HepG2 (cell line): ENCODE measurements at regions not wholly inside any gene's neighbourhood (a gene's known extent, or its start where the extent isn't known, plus 50 kb on each side); places are given as distances from the start of the nearest gene placed in this dataset.

ENCODE experiments used
- ATAC-seq: fragments of 200-7000 bp; cut with Tn5 transposase; 3 replicates; pipeline ENCODE4 v1.9.1; 2020; ENCODE audit warnings: mild to moderate bottlenecking, moderate library complexity
- BruUV-seq: library from RNA; stranded (reverse); fragments of 400-500 nt; replicated peaks from 2 replicates; lab custom pipeline; 2021; lab: Mats Ljungman, UMichigan
- CTCF ChIA-PET: fragments of 300-600 bp; formaldehyde crosslinking; extraction: SDS; loops from one replicate; lab custom pipeline; 2021; ENCODE audit warnings: low total read pairs, inconsistent platforms, low intra/inter-chr PET ratio; lab: Yijun Ruan, JAX
- POLR2A ChIA-PET: fragments of 350-600 bp; sonication (Branson Sonifier 250); formaldehyde crosslinking; loops from one replicate; lab custom pipeline; 2020; ENCODE audit warnings: antibody characterized with exemption, inconsistent platforms; lab: Yijun Ruan, JAX
- DNase-seq: peaks from one replicate; pipeline ENCODE4 v3.0.0-alpha.2; 2015; ENCODE audit warnings: low spot score
- FAIRE-seq: peaks from 3 replicates; lab custom pipeline; 2011; peaks lifted over from hg19 to GRCh38; lab: Jason Lieb, UNC
- H2AFZ ChIP-seq: one replicate; pipeline ENCODE4 v1.6.1; 2011; ENCODE audit warnings: low read length, inconsistent platforms
- H3K27ac ChIP-seq: fragments of 300-600 bp; 3 replicates; pipeline ENCODE4 v1.8.0; 2011; ENCODE audit warnings: mixed run types, mild to moderate bottlenecking, mixed read lengths, low read length, inconsistent platforms; ENCODE audit not compliant: insufficient read depth; ENCODE audit errors: extremely low read length
- H3K27me3 ChIP-seq, 2 experiments: fragments of 200-600 bp in 1 of 2; 2 replicates in 1 of 2; 3 replicates in 1 of 2; pipeline versions ENCODE4 v1.6.0 to v1.8.0; 2011; ENCODE audit warnings: low read length in 2 of 2, mild to moderate bottlenecking in 2 of 2, moderate library complexity in 2 of 2, inconsistent platforms in 1 of 2; ENCODE audit not compliant: insufficient read depth in 2 of 2, control insufficient read depth in 1 of 2
- H3K36me3 ChIP-seq, 2 experiments: fragments of 200-600 bp in 1 of 2; replicated peaks in 1 of 2; 2 replicates in 1 of 2; 3 replicates in 1 of 2; pipeline versions ENCODE4 v1.5.1 to v1.8.0; 2011; ENCODE audit warnings: low read length in 2 of 2, inconsistent platforms in 1 of 2; ENCODE audit not compliant: insufficient read depth in 2 of 2, control insufficient read depth in 1 of 2
- H3K4me1 ChIP-seq: 2 replicates; pipeline ENCODE4 v1.5.1; 2012; ENCODE audit warnings: low read length, inconsistent platforms; ENCODE audit not compliant: insufficient read depth
- H3K4me2 ChIP-seq: 2 replicates; pipeline ENCODE4 v1.6.0; 2011; ENCODE audit warnings: low read depth, low read length, inconsistent platforms
- H3K4me3 ChIP-seq, 3 experiments: fragments of 200-600 bp in 1 of 3; sonication (generic), shearing (Covaris generic) in 1 of 3; replicated peaks in 1 of 3; 2 replicates each; pipeline ENCODE4 v1.5.1; 2011 to 2016; ENCODE audit warnings: low read length in 3 of 3, inconsistent platforms in 2 of 3, low read depth in 2 of 3, mild to moderate bottlenecking in 2 of 3, control low read depth in 1 of 3, mixed read lengths in 1 of 3; ENCODE audit not compliant: insufficient read depth in 1 of 3
- H3K79me2 ChIP-seq: one replicate; pipeline ENCODE4 v1.6.1; 2011; ENCODE audit warnings: low read length, inconsistent platforms; ENCODE audit not compliant: insufficient read depth
- H3K9ac ChIP-seq: 2 replicates; pipeline ENCODE4 v1.6.0; 2011; ENCODE audit warnings: mild to moderate bottlenecking, low read depth, low read length, inconsistent platforms; ENCODE audit not compliant: insufficient read depth
- H3K9me3 ChIP-seq: 2 replicates; pipeline ENCODE4 v1.5.1; 2012; ENCODE audit warnings: mild to moderate bottlenecking, low read length
- H4K20me1 ChIP-seq: 2 replicates; pipeline ENCODE4 v1.6.0; 2011; ENCODE audit warnings: inconsistent platforms, mild to moderate bottlenecking, low read length, moderate library complexity; ENCODE audit not compliant: insufficient read depth
- HMGXB4 ChIP-seq, 2 experiments: sonication (generic) in 1 of 2; formaldehyde crosslinking in 1 of 2; IDR thresholded peaks; 2 replicates each; pipeline versions ENCODE4 v1.4.0 to v1.6.1; 2018 to 2020; ENCODE audit warnings: missing genetic modification reagents in 2 of 2, borderline replicate concordance in 1 of 2, low read depth in 1 of 2, mild to moderate bottlenecking in 1 of 2, missing biosample characterization in 1 of 2
- KAT8 ChIP-seq: IDR thresholded peaks from 2 replicates; pipeline ENCODE4 v1.6.1; 2016; ENCODE audit warnings: missing genetic modification reagents, missing compliant biosample characterization
- ZFP90 ChIP-seq: sonication (generic); formaldehyde crosslinking; IDR thresholded peaks from 2 replicates; pipeline ENCODE4 v1.8.0; 2022; ENCODE audit warnings: missing genetic modification reagents, mild to moderate bottlenecking, inconsistent platforms, borderline replicate concordance
- ZNF891 ChIP-seq: sonication (generic); formaldehyde crosslinking; IDR thresholded peaks from 2 replicates; pipeline ENCODE4 v1.5.0; 2020; ENCODE audit warnings: mild to moderate bottlenecking, missing genetic modification reagents
- WGBS: methylation state at CpG from one replicate; pipeline ENCODE4 v1.1.6; 2017; ENCODE audit warnings: low lambda C conversion rate; 5-methylcytosine and 5-hydroxymethylcytosine counted together
- in situ Hi-C: cut with HindIII; loops from 2 replicates; pipeline ENCODE4 v1.10.0; 2017; ENCODE audit warnings: low pct_unique_long_range_greater_than_20kb; ENCODE audit not compliant: extremely low pct_ligation_motif_present
- intact Hi-C: fragments of 100-400 bp; cut with micrococcal nuclease; formaldehyde crosslinking; loops from one replicate; pipeline ENCODE4 v1.10.0; 2022; ENCODE audit not compliant: unreplicated experiment
- TF ChIP-seq, protein P1 (sequence below), 2 experiments: sonication (generic) in 1 of 2; formaldehyde crosslinking in 1 of 2; IDR thresholded peaks; 2 replicates each; pipeline versions ENCODE4 v1.4.0 to v1.6.1; 2016 to 2020; ENCODE audit warnings: borderline replicate concordance in 1 of 2, low read depth in 1 of 2, mild to moderate bottlenecking in 1 of 2, missing genetic modification reagents in 1 of 2

DNA sequence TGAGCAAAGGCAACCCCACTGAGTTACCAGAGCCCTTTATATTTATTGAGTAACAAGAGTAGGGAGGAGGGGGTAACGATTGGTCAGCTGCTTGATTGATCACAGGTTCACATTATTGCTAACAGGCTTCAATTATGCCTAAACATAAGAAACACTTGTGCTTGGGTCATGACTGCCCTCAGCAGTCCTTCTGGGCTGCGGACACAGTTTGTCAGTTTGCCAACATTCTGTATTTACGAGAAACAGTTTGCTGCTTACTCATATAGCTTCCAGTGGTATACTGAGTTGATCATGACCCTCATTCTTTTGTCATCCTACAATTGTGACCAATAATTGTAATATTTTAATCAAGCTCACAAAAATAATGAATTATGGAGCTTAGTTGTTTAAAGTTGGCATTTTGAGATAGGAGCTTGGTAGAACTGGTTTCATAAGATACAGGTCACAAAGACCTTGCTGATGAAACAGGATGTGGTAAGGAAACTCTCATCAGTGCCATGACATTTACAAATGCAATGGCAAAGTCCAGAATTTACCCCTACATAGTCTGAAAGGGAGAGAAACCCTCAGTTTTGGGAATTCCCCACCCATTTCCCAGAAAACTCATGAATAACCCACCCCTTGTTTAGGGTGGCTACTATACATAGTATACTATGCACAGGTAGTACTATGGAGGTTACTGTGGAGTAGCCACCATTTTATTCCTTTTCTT is 1421.0 kb upstream of the FLRT2 start:
- DNase-seq (no peak), FAIRE-seq (no peak), ATAC-seq (no peak)
- H3K79me2 ChIP-seq, result no peaks in the 10 kb centered on the region
- peaks cover 77% of the 10 kb centered on the region for H3K9me3 ChIP-seq
- no peaks in the 10 kb centered on the region for H3K36me3 ChIP-seq
- TF ChIP-seq, protein P1, sequence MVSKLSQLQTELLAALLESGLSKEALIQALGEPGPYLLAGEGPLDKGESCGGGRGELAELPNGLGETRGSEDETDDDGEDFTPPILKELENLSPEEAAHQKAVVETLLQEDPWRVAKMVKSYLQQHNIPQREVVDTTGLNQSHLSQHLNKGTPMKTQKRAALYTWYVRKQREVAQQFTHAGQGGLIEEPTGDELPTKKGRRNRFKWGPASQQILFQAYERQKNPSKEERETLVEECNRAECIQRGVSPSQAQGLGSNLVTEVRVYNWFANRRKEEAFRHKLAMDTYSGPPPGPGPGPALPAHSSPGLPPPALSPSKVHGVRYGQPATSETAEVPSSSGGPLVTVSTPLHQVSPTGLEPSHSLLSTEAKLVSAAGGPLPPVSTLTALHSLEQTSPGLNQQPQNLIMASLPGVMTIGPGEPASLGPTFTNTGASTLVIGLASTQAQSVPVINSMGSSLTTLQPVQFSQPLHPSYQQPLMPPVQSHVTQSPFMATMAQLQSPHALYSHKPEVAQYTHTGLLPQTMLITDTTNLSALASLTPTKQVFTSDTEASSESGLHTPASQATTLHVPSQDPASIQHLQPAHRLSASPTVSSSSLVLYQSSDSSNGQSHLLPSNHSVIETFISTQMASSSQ (IDR thresholded peaks at IDR 0.05; ENCODE audit: low read depth), result no peak
- TF ChIP-seq, protein P1 (CRISPR knock-in tag; IDR thresholded peaks at IDR 0.05; ENCODE audit: borderline replicate concordance), result no peak
- no peak for TF ChIP-seq ZFP90
- H3K4me3 ChIP-seq, result no peak overlapping the region
- no peaks in the 10 kb centered on the region for H3K27me3 ChIP-seq
- 22% methylated on average over 3 of the region's 3 CpGs for WGBS
- H3K27ac ChIP-seq, result no peak overlapping the region
- no peaks in the 10 kb centered on the region for H3K4me1 ChIP-seq
- no peak overlapping the region for H2AFZ ChIP-seq
- in situ Hi-C loops, result no loop called here
- H3K4me2 ChIP-seq, result no peak overlapping the region
- CTCF ChIA-PET, result no interaction called here
- intact Hi-C loops, result no loop called here
- BruUV-seq, result no TSS peak
- H3K9ac ChIP-seq, result no peak overlapping the region
- H4K20me1 ChIP-seq, result no peaks in the 10 kb centered on the region
- POLR2A ChIA-PET, result no interaction called here

GRCh38 chr14:84112589-84112988 is 1417.4 kb upstream of the FLRT2 start:
- intact Hi-C loops, result no loop called here
- ATAC-seq (no peak), DNase-seq (no peak)
- H4K20me1 ChIP-seq, result no peaks in the 10 kb centered on the region
- TF ChIP-seq KAT8, result no peak
- TF ChIP-seq ZNF891 (CRISPR knock-in tag), result no peak
- TF ChIP-seq HMGXB4 (CRISPR knock-in tag; IDR thresholded peaks at IDR 0.05; ENCODE audit: borderline replicate concordance in 1 of 2, low read depth in 1 of 2), result no peak
- TF ChIP-seq, all 625 proteins: peak for 0
- H3K4me2 ChIP-seq, result no peak overlapping the region
- H3K9ac ChIP-seq, result no peak overlapping the region
- H3K27me3 ChIP-seq, result no peaks in the 10 kb centered on the region
- BruUV-seq, result no TSS peak
- no peaks in the 10 kb centered on the region for H3K36me3 ChIP-seq
- FAIRE-seq, result no peak
- no peak overlapping the region for H3K27ac ChIP-seq
- POLR2A ChIA-PET, result no interaction called here
- WGBS, result 2% methylated on average over 4 of the region's 4 CpGs
- peaks cover 56% of the 10 kb centered on the region for H3K9me3 ChIP-seq
- no peak overlapping the region for H3K4me3 ChIP-seq
- no peaks in the 10 kb centered on the region for H3K79me2 ChIP-seq
- no peaks in the 10 kb centered on the region for H3K4me1 ChIP-seq
- CTCF ChIA-PET, result no interaction called here
- no peak overlapping the region for H2AFZ ChIP-seq
- in situ Hi-C loops, result no loop called here
